ENCODE measurements at regions not wholly inside any gene's neighbourhood (a gene's known extent, or its start where the extent isn't known, plus 50 kb on each side); places are given as distances from the start of the nearest gene placed in this dataset.

DNA sequence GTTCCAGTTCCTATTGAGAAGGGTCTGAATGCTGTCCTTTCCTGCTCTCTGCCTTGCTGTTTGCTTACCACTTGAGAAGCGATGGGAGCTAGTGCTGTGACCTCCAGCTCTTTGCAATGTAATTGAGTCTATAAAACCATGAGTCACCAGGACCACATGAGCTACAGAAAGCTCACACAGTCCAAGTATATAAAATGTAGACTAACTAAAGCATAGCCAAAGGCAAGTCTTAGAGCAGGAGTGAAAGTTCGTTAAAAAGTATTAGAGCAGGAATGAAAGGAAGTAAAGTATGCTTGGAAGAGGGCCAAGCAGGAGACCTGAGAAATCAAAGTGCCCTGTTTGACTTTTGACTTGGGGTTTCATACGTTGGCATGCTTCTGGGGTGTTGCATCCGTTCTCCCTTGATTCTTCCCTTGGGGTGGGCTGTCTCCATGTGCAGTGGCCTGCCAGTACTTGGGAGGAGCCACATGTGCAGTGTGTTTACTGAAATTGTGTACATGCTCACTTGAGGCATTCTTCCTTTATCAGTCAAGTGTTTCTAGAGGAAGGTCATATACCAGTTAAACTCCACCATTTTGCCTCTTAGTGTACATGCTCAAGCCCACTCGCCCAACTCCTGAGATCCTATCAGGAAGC is 71.3 kb upstream of the KIT start:
- POLR2A ChIA-PET: no interaction called here
- in situ Hi-C loops (cut with MboI): loop anchor here (10.0 kb wide), 1 partner anchor 58 kb away; no protein-coding TSS in a partner anchor
- no peaks in the 10 kb centered on the region for H3K79me2 ChIP-seq (ENCODE audit: control insufficient read depth, insufficient read depth, low read length)
- no peak overlapping the region for H2AFZ ChIP-seq (ENCODE audit: control insufficient read depth, low read depth, low read length)
- RAD21 ChIA-PET (ENCODE audit: unreplicated experiment): no interaction called here
- H3K27me3 ChIP-seq (replicated peaks in 1 of 2; ENCODE audit: control insufficient read depth in 2 of 2, insufficient read depth in 2 of 2, low read length in 1 of 2): no peaks in the 10 kb centered on the region; a peak in 1 of 4 replicates
- no peak overlapping the region for H3K4me3 ChIP-seq
- H3K9me3 ChIP-seq (replicated peaks; ENCODE audit: control insufficient read depth, insufficient read depth, low read length): no peaks in the 10 kb centered on the region
- no TSS peak for BruUV-seq (replicated peaks)
- H3K9ac ChIP-seq (ENCODE audit: control insufficient read depth, insufficient read depth, low read length): no peak overlapping the region
- DNase-seq (ENCODE audit: low read depth, low spot score) (no peak), FAIRE-seq (no peak), ATAC-seq (no peak)
- SMC1A ChIA-PET (ENCODE audit: uncharacterized antibody, unreplicated experiment): interaction anchor here (1.1 kb wide), 1 partner anchor 11 kb away, joined by 3 read pairs; no protein-coding TSS in a partner anchor
- H3K4me1 ChIP-seq (ENCODE audit: control insufficient read depth, insufficient read depth, low read length): no peaks in the 10 kb centered on the region
- H4K20me1 ChIP-seq (ENCODE audit: control insufficient read depth, insufficient read depth): no peaks in the 10 kb centered on the region
- CTCF ChIA-PET: no interaction called here
- H3K4me2 ChIP-seq (ENCODE audit: control insufficient read depth, insufficient read depth): no peak overlapping the region
- intact Hi-C loops (cut with micrococcal nuclease; ENCODE audit: unreplicated experiment): no loop called here
- H3K27ac ChIP-seq (ENCODE audit: control insufficient read depth, insufficient read depth): no peak overlapping the region
- no peaks in the 10 kb centered on the region for H3K36me3 ChIP-seq (ENCODE audit: control insufficient read depth in 2 of 2, insufficient read depth in 2 of 2, low read length in 1 of 2)
- no peak for TF ChIP-seq BACH1 (IDR thresholded peaks at IDR 0.05; ENCODE audit: borderline replicate concordance)
- no peak for TF ChIP-seq NR2C2 (IDR thresholded peaks at IDR 0.05; ENCODE audit: borderline replicate concordance, control insufficient read depth, insufficient read length, low read depth)
- no peak for TF ChIP-seq EED (IDR thresholded peaks at IDR 0.05; ENCODE audit: low read depth)
- TF ChIP-seq HDAC2 (IDR thresholded peaks at IDR 0.05): no peak
- no peak for TF ChIP-seq SUZ12 (IDR thresholded peaks at IDR 0.05; ENCODE audit: unreplicated experiment)
- TF ChIP-seq IKZF1 (conservative IDR thresholded peaks at IDR 0.05): no peak
- no peak for TF ChIP-seq ZSCAN29 (IDR thresholded peaks at IDR 0.05)
- no peak for TF ChIP-seq PAX8 (IDR thresholded peaks at IDR 0.05)
- TF ChIP-seq POLR2AphosphoS5 (IDR thresholded peaks at IDR 0.05; ENCODE audit: low read length): no peak
- no peak for TF ChIP-seq TCF7 (IDR thresholded peaks at IDR 0.05; ENCODE audit: borderline replicate concordance)
- no peak for TF ChIP-seq SRF (IDR thresholded peaks at IDR 0.05; ENCODE audit: low read depth in 2 of 2, low read length in 2 of 2)
- TF ChIP-seq NBN (IDR thresholded peaks at IDR 0.05): no peak
- no peak for TF ChIP-seq CTCF (IDR thresholded peaks at IDR 0.05 in 2 of 3, conservative IDR thresholded peaks at IDR 0.05 in 1 of 3; ENCODE audit: control insufficient read depth in 2 of 3, extremely low read depth in 1 of 3, insufficient read depth in 1 of 3, low read depth in 3 of 3, low read length in 3 of 3)
- WGBS (ENCODE audit: insufficient coverage, insufficient replicate concordance, low lambda C conversion rate, missing lambda C conversion rate): 1% methylated on average over 5 of the region's 5 CpGs

Measured in GM12878 (cell line).